ENCODE measurements at regions not wholly inside any gene's neighbourhood (a gene's known extent, or its start where the extent isn't known, plus 50 kb on each side); places are given as distances from the start of the nearest gene placed in this dataset.
"Not testable (repeated sequence)": the region's sequence is repeated elsewhere in the genome, so short reads cannot be mapped to it uniquely, and the experiment has no call there.

- ATAC-seq (ENCODE audit: insufficient number of reproducible peaks, low FRiP score, low read depth) (peak; percentile 87), DNase-seq (ENCODE audit: low spot score) (no peak)
- no peak overlapping the region for H3K4me3 ChIP-seq
- no peaks in the 10 kb centered on the region for H3K9me3 ChIP-seq
- no peaks in the 10 kb centered on the region for H3K27me3 ChIP-seq (replicated peaks; ENCODE audit: insufficient read depth)
- peaks cover 4 to 25% of the 10 kb centered on the region in 2 donors for H3K4me1 ChIP-seq (ENCODE audit: control insufficient read depth in 1 of 2, low read depth in 2 of 2)
- H3K36me3 ChIP-seq, result no peaks in the 10 kb centered on the region
- no peak overlapping the region for H3K27ac ChIP-seq
- TF ChIP-seq, protein P1, sequence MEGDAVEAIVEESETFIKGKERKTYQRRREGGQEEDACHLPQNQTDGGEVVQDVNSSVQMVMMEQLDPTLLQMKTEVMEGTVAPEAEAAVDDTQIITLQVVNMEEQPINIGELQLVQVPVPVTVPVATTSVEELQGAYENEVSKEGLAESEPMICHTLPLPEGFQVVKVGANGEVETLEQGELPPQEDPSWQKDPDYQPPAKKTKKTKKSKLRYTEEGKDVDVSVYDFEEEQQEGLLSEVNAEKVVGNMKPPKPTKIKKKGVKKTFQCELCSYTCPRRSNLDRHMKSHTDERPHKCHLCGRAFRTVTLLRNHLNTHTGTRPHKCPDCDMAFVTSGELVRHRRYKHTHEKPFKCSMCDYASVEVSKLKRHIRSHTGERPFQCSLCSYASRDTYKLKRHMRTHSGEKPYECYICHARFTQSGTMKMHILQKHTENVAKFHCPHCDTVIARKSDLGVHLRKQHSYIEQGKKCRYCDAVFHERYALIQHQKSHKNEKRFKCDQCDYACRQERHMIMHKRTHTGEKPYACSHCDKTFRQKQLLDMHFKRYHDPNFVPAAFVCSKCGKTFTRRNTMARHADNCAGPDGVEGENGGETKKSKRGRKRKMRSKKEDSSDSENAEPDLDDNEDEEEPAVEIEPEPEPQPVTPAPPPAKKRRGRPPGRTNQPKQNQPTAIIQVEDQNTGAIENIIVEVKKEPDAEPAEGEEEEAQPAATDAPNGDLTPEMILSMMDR (IDR thresholded peaks at IDR 0.05), result no peak
Observed at GRCh38 chr4:14345356-14345775, 656.9 kb upstream of the CPEB2 start.

DNA sequence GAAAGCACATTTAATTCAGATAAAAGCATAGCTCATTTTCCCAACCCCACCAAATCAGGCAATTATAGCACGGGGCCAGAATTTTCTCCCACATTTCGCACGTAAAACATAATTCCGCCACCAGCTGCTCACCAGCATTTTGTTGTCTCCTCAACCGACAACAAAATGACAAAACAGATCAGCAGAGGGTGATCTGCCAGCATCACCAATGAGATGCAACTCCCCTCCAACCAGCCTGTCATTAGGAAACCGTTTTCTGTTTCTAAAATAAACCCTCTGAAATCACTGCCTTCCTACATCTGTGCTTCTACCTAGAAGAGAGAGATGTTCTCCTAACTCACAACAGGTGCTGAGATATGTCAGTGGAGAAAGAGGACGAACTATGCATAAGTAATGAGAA, 654.8 kb upstream of the CPEB2 start:
- Histone ChIP-seq H3K4me3 (no peak overlapping the region), H3K27me3 (replicated peaks; ENCODE audit: insufficient read depth) (no peaks in the 10 kb centered on the region), H3K9me3 (no peaks in the 10 kb centered on the region), H3K27ac (no peak overlapping the region), H3K36me3 (no peaks in the 10 kb centered on the region), H3K4me1 (ENCODE audit: control insufficient read depth in 1 of 2, low read depth in 2 of 2) (peaks cover 4 to 25% of the 10 kb centered on the region in 2 donors)
- ATAC-seq (ENCODE audit: insufficient number of reproducible peaks, low FRiP score, low read depth) (no peak), DNase-seq (ENCODE audit: low spot score) (no peak)
- TF ChIP-seq, protein P1 (IDR thresholded peaks at IDR 0.05), result no peak

- TF ChIP-seq, protein P1 (IDR thresholded peaks at IDR 0.05), result no peak
- ATAC-seq (ENCODE audit: insufficient number of reproducible peaks, low FRiP score, low read depth) (no peak), DNase-seq (ENCODE audit: low spot score) (no peak)
- Histone ChIP-seq H3K27me3 (replicated peaks; ENCODE audit: insufficient read depth) (no peaks in the 10 kb centered on the region), H3K27ac (no peak overlapping the region), H3K36me3 (no peaks in the 10 kb centered on the region), H3K4me1 (ENCODE audit: control insufficient read depth in 1 of 2, low read depth in 2 of 2) (peaks cover 4 to 25% of the 10 kb centered on the region in 2 donors), H3K9me3 (no peaks in the 10 kb centered on the region), H3K4me3 (no peak overlapping the region)
Observed at GRCh38 chr4:14348506-14348905, 653.8 kb upstream of the CPEB2 start.

GRCh38 chr4:14358544-14359160, 643.6 kb upstream of the CPEB2 start:
- H3K4me3 ChIP-seq, result not testable (repeated sequence)

GRCh38 chr4:14359991-14360390, 642.3 kb upstream of the CPEB2 start:
- ATAC-seq (ENCODE audit: insufficient number of reproducible peaks, low FRiP score, low read depth), result no peak
- no peaks in the 10 kb centered on the region for H3K4me1 ChIP-seq (ENCODE audit: control insufficient read depth in 1 of 2, low read depth in 2 of 2)
- no peak overlapping the region for H3K4me3 ChIP-seq
- TF ChIP-seq, protein P1 (IDR thresholded peaks at IDR 0.05), result no peak
- no peaks in the 10 kb centered on the region for H3K27me3 ChIP-seq (replicated peaks; ENCODE audit: insufficient read depth)
- H3K9me3 ChIP-seq, result no peaks in the 10 kb centered on the region
- no peaks in the 10 kb centered on the region for H3K36me3 ChIP-seq
- no peak overlapping the region for H3K27ac ChIP-seq
- DNase-seq (ENCODE audit: low spot score), result no peak

More at GRCh38 chr4:14358544-14359160, 643.6 kb upstream of the CPEB2 start:
- not testable (repeated sequence) for H3K27me3 ChIP-seq (replicated peaks; ENCODE audit: insufficient read depth); H3K36me3 ChIP-seq; DNase-seq (ENCODE audit: low spot score); ATAC-seq (ENCODE audit: insufficient number of reproducible peaks, low FRiP score, low read depth); H3K27ac ChIP-seq; H3K4me1 ChIP-seq (ENCODE audit: control insufficient read depth in 1 of 2, low read depth in 2 of 2); H3K9me3 ChIP-seq

DNA sequence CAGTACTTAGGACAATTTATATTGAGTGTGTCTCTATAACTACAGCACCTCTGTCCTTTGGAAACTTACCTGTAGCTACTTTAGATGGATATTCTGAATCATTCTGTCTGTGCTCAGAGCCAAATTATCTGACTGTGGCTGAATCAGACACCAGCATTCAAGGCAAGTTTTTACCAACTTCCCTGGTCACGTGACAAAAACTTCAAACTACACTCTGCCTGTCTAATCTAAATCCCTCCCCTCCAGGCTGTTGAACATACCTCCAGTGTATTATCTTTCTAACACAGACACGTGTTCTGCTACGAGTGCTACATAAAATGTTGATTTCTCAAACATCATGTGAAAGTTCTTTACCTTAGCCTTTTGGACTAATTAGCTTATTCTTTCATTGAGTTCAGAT, 641.2 kb upstream of the CPEB2 start:
- ATAC-seq (ENCODE audit: insufficient number of reproducible peaks, low FRiP score, low read depth) (no peak), DNase-seq (ENCODE audit: low spot score) (no peak)
- Histone ChIP-seq H3K27ac (no peak overlapping the region), H3K9me3 (no peaks in the 10 kb centered on the region), H3K4me1 (ENCODE audit: control insufficient read depth in 1 of 2, low read depth in 2 of 2) (no peaks in the 10 kb centered on the region), H3K4me3 (no peak overlapping the region), H3K27me3 (replicated peaks; ENCODE audit: insufficient read depth) (no peaks in the 10 kb centered on the region), H3K36me3 (no peaks in the 10 kb centered on the region)
- TF ChIP-seq, protein P1 (IDR thresholded peaks at IDR 0.05), result no peak

Measured in thoracic aorta (tissue), 2 donors.